ENCODE measurements at regions not wholly inside any gene's neighbourhood (a gene's known extent, or its start where the extent isn't known, plus 50 kb on each side); places are given as distances from the start of the nearest gene placed in this dataset.

DNA sequence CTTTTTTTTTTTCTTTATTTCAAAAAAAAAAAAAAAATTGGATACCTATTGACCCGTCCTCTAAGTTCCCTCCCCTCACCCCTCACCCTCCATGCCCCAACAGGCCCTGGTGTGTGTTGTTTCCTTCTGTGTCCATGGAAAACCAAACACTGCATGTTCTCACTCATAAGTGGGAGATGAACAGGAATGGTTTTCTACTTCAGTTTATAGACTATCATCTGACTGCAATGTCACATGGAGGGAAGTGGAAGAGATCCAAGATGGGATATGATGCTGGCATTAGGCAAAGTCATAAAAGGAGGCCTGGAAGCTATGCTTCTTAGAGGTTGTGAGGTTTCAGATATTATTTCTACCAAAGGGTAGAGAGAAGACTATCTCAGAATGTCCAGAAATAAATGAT is 237.5 kb downstream of the MAFB start:
- no peak for DNase-seq

GRCh38 chr20:40449974-40450616 is 238.9 kb downstream of the MAFB start:
- DNase-seq = no peak

DNA sequence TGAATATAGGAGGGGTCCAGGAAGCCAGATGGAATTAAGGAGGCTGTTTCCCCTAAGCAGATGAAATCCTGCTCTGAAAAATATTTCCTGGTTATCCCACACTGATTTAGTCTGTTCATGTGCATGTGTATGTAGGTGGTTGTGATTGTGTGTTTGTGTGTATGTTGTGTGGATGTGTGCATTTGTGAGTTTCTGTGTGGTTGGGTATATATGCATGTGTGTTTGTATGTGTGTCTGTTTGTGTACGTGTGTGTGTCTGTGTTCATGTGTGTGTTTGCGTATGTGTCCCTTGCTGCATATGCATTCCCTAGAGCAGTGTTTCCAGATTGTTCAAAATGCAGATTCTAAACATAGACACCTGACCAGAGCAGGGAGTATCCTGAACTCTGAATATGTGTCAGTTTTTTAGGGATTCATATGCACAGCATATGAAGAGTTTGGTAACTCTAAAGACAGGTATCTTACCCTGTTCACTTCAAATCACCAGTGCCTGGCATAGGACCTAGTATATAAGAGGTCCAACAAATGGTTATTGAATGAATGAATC is 239.8 kb downstream of the MAFB start:
- DNase-seq = no peak

- DNase-seq = no peak
These were observed 242.1 kb downstream of the MAFB start for GRCh38 chr20:40446888-40447287.

GRCh38 chr20:40444516-40444915 is 244.5 kb downstream of the MAFB start:
- no peak for DNase-seq

DNA sequence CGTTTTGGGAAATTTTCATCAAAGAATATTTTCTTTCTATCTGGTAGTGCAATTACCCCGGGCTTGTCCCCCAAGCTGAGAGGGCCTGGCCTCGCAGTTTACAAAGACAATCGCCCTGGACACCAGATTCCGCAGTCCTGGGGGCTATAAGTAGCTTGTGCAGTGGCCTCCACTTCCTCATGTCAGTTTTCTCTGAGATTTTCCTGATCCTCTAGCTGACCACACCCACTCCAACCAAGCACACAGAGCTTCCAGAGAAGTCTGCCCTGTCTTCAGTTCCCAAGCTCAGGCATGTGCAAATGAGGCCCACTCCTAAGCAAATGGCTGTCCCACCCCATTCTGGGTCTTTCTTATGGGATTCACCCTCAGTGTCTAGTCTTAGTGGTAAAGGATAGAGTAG is 245.3 kb downstream of the MAFB start:
- no peak for DNase-seq

DNA sequence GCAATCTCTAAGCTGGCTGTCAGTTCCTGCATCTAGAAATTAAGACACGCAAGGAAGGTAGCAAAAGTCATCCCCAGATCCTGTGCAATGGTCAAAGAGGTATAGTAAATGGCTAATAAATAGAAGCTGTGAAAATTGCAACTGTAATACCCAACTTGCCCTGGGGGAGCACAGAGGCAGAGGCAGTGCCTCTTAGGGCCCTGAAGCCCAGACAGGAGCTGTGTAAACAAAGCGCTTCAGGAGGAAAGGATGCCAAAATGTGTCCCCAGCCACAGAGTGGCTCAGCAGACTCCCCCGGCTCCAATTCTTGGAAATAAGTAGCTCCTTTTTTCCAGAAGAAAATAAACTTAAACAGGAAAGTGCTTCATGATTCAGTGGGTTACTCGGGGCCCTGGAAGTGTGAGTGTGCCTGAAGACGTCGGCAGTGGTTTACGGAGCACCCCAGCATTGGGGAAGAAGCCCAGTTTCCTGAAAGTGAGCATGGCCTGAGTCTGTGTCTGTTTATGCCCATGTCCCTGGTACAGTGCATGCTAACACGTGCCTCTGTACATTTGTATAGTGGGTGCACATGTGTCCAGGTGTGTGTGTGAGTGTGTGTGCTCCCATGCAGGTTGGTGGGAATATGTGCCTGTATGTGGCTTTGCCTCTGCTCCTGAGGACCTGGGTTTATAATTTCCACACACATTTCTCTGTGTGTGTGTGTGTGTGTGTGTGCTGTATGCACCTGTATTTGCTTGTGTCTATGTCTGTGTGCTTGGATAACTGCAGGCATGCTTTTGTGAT is 246.7 kb downstream of the MAFB start:
- DNase-seq = no peak

GRCh38 chr20:40441771-40442170 is 247.3 kb downstream of the MAFB start:
- no peak for DNase-seq

DNA sequence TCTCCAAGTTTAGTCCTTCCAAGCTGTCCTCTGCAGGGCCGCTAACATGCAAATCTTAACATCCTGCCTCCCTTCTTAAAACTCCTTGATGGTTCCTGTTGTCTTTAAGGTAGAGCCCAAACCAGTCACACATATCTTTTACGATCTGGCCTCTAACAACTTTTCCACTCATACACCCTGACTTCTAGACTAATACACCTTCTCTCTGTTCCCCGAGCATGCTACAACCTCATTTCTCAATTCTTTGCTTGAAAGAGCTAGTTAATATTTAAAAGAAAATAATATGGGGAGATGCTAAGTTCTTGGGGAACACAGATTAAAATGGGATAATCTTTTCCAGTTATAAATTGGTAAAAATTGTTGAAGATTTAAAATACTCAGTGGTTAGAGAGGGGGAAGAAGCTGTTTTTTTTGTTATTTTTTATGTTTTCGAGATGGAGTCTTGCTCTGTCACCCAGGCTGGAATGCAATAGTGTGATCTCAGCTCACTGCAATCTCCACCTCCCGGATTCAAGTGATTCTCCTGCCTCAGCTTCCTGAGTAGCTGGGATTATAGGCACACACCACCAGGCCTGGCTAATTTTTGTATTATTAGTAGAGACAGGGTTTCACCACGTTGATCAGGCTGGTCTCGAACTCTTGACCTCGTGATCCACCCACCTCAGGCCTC is 250.7 kb downstream of the MAFB start:
- DNase-seq = no peak

- no peak for DNase-seq
These were observed 253.0 kb downstream of the MAFB start for GRCh38 chr20:40436011-40436410.

DNA sequence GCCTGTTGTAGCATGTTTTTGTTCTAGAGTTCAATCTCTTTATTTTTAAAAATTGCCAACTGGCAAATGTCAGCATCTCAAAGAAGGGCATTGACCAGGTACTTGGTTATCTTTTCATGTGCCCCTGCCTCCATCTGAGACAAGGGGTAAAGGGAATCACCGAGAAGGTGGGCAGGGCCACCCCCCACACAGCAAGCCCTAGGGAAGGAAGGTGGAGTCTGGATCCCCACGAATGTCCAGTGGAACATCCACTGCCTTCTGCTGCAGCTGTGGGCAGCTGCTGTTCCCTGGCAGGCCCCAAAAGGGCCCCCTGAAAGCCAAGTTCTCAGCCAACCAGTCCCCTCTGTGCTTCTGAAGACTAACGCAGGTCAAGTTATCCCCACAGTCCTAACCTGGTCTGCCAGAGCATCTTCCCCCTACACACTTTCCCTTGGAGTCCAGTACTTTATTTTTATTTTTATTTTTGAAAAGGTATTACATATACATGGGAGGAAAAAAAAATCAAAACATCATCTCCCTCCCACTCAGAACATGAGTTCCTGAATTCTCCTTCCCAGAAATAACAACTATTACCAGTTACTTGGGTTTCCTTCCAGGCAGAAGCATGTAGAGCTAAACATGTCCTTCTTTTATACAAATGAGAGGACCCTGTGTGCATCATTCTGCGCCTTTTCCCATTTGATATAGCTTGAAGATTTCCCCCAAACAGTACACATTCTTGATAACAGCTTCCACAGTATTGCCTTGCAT is 253.7 kb downstream of the MAFB start:
- DNase-seq = no peak

DNA sequence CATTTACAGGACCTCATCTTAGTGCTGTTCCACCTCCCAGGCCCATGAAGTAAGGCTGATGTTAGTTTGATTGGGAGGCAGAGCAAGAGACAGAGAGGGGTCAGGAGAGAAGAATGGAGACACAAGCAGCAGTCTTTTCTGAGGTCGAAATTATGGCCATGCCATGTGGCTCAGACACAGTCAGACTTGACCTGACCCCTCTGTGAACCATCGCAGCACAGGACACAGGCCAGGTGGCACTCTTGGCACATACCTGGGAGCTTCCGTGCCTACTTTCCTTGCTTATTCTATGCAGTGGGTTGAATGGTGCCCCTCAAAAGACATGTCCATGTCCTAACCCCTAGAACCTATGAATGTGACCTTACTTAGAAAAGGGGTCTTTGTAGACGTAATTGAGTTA is 254.9 kb downstream of the MAFB start:
- no peak for DNase-seq

DNA sequence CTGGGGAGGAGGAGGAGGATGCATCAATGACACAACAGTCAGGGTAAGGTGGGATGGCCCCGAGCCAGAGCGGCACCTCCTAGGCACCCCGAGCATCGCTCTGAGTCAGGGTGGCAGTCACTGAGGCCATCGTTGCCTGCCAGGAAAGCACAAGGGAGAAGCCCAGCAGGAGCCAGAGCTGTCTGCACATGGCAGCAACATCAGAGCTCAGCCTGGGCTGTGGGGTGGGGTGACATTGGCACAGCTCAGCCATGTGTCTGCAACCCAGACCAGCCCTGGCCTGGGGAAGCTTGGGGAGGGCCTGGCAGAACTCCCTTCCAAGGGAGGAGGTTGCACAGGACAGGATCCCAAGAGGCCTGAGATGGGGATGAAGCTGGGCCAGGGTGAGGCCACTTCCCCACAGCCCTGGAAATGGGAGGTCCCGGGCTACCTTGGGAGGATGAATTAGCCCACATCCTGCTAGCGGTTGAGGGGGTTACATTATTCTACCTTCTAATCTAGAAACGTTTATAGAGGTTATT is 255.6 kb downstream of the MAFB start:
- no peak for DNase-seq

- DNase-seq = no peak
These were observed 257.4 kb downstream of the MAFB start for GRCh38 chr20:40431611-40432010.

- no peak for DNase-seq
These were observed 257.9 kb downstream of the MAFB start for GRCh38 chr20:40431112-40431511.

DNA sequence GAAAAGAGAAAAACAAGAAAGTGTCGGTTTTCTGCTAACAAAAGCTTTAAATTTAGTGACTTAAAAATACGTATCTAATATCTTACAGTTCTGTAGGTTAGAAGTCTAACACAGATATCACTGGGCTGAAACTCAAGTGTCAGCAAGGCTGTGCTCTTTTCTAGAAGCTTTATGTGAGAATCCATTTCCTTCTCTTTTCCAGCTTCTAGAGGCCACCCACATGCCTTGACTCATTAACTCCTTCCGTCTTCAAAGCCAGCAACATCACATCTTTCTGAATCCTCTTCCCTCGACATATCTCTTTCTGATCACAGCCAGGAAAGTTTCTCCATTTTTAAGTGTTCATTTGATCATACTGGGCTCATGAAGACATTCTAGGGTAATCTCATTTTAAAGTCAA is 262.0 kb downstream of the MAFB start:
- no peak for DNase-seq

DNA sequence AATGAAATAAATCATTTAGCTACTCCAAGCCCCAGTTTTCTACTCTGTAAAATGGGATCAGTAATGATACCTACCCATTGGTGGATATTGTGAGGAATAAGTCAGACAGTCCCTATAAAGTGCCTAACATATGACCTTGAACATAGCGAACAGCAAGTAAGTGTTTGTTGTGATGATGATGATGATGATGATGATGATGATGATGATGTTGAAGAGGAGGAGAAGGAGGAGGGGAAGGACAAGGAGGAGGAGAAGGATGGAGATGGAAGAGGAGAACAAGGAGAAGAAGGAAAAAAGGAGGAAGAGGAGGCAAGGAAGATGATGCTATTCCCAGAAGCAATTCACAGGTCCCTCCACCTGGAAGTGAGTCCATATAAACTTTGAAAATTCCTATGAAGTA is 264.3 kb downstream of the MAFB start:
- no peak for DNase-seq

DNA sequence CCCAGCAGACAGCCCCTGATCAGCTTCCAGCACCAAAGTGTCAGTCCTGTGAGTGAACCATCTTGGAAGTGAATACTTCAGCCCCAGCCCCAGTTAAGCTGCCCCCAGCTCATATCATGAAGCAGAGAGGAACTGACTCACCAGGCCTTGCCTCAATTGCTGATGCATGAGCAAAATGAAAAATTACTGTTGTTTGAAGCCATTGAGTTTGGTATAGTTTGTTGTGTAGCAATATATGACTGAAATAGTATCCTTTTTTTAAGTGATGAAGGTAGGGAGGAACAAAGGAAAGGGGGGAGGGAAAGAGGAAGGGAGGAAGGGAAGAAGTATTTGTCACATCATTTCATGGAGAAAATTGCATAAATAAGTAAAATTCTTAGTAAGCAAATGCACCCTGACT is 266.4 kb downstream of the MAFB start:
- DNase-seq = no peak

GRCh38 chr20:40416274-40416673 is 272.8 kb downstream of the MAFB start:
- DNase-seq = no peak

GRCh38 chr20:40414843-40415615 is 274.0 kb downstream of the MAFB start:
- DNase-seq = no peak

- DNase-seq = no peak
These were observed 279.0 kb downstream of the MAFB start for GRCh38 chr20:40410028-40410427.

All from nucleus accumbens (tissue), 56 donors.